H9 (cell line): ENCODE measurements at regions not wholly inside any gene's neighbourhood (a gene's known extent, or its start where the extent isn't known, plus 50 kb on each side); places are given as distances from the start of the nearest gene placed in this dataset.

ENCODE experiments used
- DNase-seq: peaks from one replicate; pipeline ENCODE4 v3.0.0-alpha.2; 2017
- H2AFZ ChIP-seq: one replicate; pipeline ENCODE4 v1.6.1; 2013; ENCODE audit warnings: mild to moderate bottlenecking, low read length, control low read depth, moderate library complexity
- H2AK5ac ChIP-seq: 2 replicates; pipeline ENCODE4 v1.6.1; 2013; ENCODE audit warnings: low read length, control low read depth, mixed read lengths; ENCODE audit not compliant: insufficient read length
- H2BK120ac ChIP-seq: one replicate; pipeline ENCODE4 v1.6.1; 2013; ENCODE audit warnings: low read depth, mild to moderate bottlenecking, low read length, control low read depth, inconsistent platforms; ENCODE audit not compliant: poor library complexity, severe bottlenecking
- H2BK12ac ChIP-seq: 2 replicates; pipeline ENCODE4 v1.6.1; 2013; ENCODE audit warnings: low read length, control low read depth, mixed read lengths, low read depth; ENCODE audit not compliant: insufficient read length
- H2BK15ac ChIP-seq: 2 replicates; pipeline ENCODE4 v1.6.1; 2013; ENCODE audit warnings: low read depth, low read length, control low read depth
- H2BK20ac ChIP-seq: one replicate; pipeline ENCODE4 v1.6.1; 2013; ENCODE audit warnings: low read depth, mild to moderate bottlenecking, low read length, control low read depth, inconsistent platforms; ENCODE audit not compliant: poor library complexity, severe bottlenecking
- H2BK5ac ChIP-seq: 2 replicates; pipeline ENCODE4 v1.6.1; 2013; ENCODE audit warnings: low read length, control low read depth, mixed read lengths; ENCODE audit not compliant: insufficient read length
- H3K14ac ChIP-seq: 2 replicates; pipeline ENCODE4 v1.6.1; 2013; ENCODE audit warnings: low read length, control low read depth; ENCODE audit not compliant: insufficient read depth
- H3K18ac ChIP-seq: 2 replicates; pipeline ENCODE4 v1.6.1; 2013; ENCODE audit warnings: low read depth, mild to moderate bottlenecking, mixed read lengths, low read length, control low read depth; ENCODE audit not compliant: insufficient read length
- H3K23ac ChIP-seq: 2 replicates; pipeline ENCODE4 v1.6.1; 2013; ENCODE audit warnings: low read length, control low read depth, mixed read lengths, low read depth; ENCODE audit not compliant: insufficient read length
- H3K23me2 ChIP-seq: 2 replicates; pipeline ENCODE4 v1.6.1; 2013; ENCODE audit warnings: low read depth, mild to moderate bottlenecking, mixed read lengths, low read length, control low read depth; ENCODE audit not compliant: insufficient read length, poor library complexity, severe bottlenecking
- H3K27ac ChIP-seq: 2 replicates; pipeline ENCODE4 v1.5.1; 2013; ENCODE audit warnings: low read length, control low read depth, mixed read lengths, low read depth; ENCODE audit not compliant: insufficient read length
- H3K27me3 ChIP-seq: 2 replicates; pipeline ENCODE4 v1.6.1; 2013; ENCODE audit warnings: low read length, control low read depth, inconsistent platforms; ENCODE audit not compliant: insufficient read depth
- H3K4ac ChIP-seq: 2 replicates; pipeline ENCODE4 v1.6.1; 2013; ENCODE audit warnings: low read depth, mild to moderate bottlenecking, control low read depth, inconsistent platforms, low read length, moderate library complexity
- H3K4me1 ChIP-seq: 2 replicates; pipeline ENCODE4 v1.6.1; 2013; ENCODE audit warnings: low read length, control low read depth, inconsistent platforms; ENCODE audit not compliant: insufficient read depth
- H3K4me2 ChIP-seq: 2 replicates; pipeline ENCODE4 v1.6.1; 2013; ENCODE audit warnings: low read length, control low read depth, mixed read lengths; ENCODE audit not compliant: insufficient read length, insufficient read depth
- H3K56ac ChIP-seq: 2 replicates; pipeline ENCODE4 v1.6.1; 2013; ENCODE audit warnings: low read depth, mild to moderate bottlenecking, mixed read lengths, low read length, control low read depth; ENCODE audit not compliant: insufficient read length
- H3K79me1 ChIP-seq: 2 replicates; pipeline ENCODE4 v1.6.1; 2013; ENCODE audit warnings: low read depth, mild to moderate bottlenecking, moderate library complexity, low read length, control low read depth, inconsistent platforms; ENCODE audit not compliant: insufficient read depth, poor library complexity, severe bottlenecking
- H3K79me2 ChIP-seq: 2 replicates; pipeline ENCODE4 v1.6.1; 2013; ENCODE audit warnings: low read length, control low read depth, inconsistent platforms; ENCODE audit not compliant: insufficient read depth
- H3K9ac ChIP-seq: 2 replicates; pipeline ENCODE4 v1.6.1; 2013; ENCODE audit warnings: low read length, control low read depth, mixed read lengths; ENCODE audit not compliant: insufficient read length; ENCODE audit errors: extremely low read depth
- H3K9me3 ChIP-seq: one replicate; pipeline ENCODE4 v1.6.1; 2013; ENCODE audit warnings: low read depth, low read length, inconsistent platforms; ENCODE audit not compliant: control insufficient read depth
- H3T11ph ChIP-seq: one replicate; pipeline ENCODE4 v1.6.1; 2013; ENCODE audit warnings: mild to moderate bottlenecking, low read length, control low read depth, inconsistent platforms
- H4K20me1 ChIP-seq: one replicate; pipeline ENCODE4 v1.6.1; 2013; ENCODE audit not compliant: control insufficient read depth, insufficient read length, insufficient read depth
- H4K5ac ChIP-seq: 2 replicates; pipeline ENCODE4 v1.6.1; 2013; ENCODE audit warnings: low read depth, mild to moderate bottlenecking, mixed read lengths, low read length, control low read depth; ENCODE audit not compliant: insufficient read length
- H4K8ac ChIP-seq: replicated peaks from 2 replicates; pipeline ENCODE4 v1.6.1; 2013; ENCODE audit warnings: low read length, control low read depth, mixed read lengths, low read depth; ENCODE audit not compliant: insufficient read length
- H4K91ac ChIP-seq: 2 replicates; pipeline ENCODE4 v1.6.1; 2013; ENCODE audit warnings: low read depth, mild to moderate bottlenecking, moderate library complexity, mixed read lengths, low read length, control low read depth; ENCODE audit not compliant: insufficient read length
- H3K27ac Mint-ChIP-seq, 3 experiments: 2 replicates in 2 of 3; 3 replicates in 1 of 3; pipeline ENCODE4 v1.8.0; 2020 to 2021; ENCODE audit warnings: mixed read lengths in 3 of 3, mild to moderate bottlenecking in 1 of 3, moderate library complexity in 1 of 3
- H3K27me3 Mint-ChIP-seq: 2 replicates; pipeline ENCODE4 v1.8.0; 2021; ENCODE audit warnings: low read depth, mild to moderate bottlenecking, moderate library complexity, mixed read lengths
- H3K36me3 Mint-ChIP-seq, 3 experiments: 2 replicates in 2 of 3; 3 replicates in 1 of 3; pipeline ENCODE4 v1.8.0; 2020 to 2021; ENCODE audit warnings: low read depth in 3 of 3, mixed read lengths in 3 of 3; ENCODE audit not compliant: insufficient read depth in 1 of 3
- H3K4me1 Mint-ChIP-seq, 2 experiments: 2 replicates each; pipeline ENCODE4 v1.8.0; 2020; ENCODE audit warnings: mixed read lengths in 2 of 2
- H3K4me3 Mint-ChIP-seq, 2 experiments: 2 replicates in 1 of 2; 3 replicates in 1 of 2; pipeline ENCODE4 v1.8.0; 2020 to 2021; ENCODE audit warnings: mild to moderate bottlenecking in 2 of 2, mixed read lengths in 2 of 2, moderate library complexity in 1 of 2
- H3K9me3 Mint-ChIP-seq, 2 experiments: 2 replicates in 1 of 2; 3 replicates in 1 of 2; pipeline ENCODE4 v1.8.0; 2020; ENCODE audit warnings: mild to moderate bottlenecking in 2 of 2, mixed read lengths in 2 of 2, moderate library complexity in 1 of 2
- CTCF ChIP-seq: fragments of 200-600 bp; sonication (generic); conservative IDR thresholded peaks from 3 replicates; pipeline ENCODE4 v1.8.0; 2021; ENCODE audit warnings: antibody characterized with exemption, mild to moderate bottlenecking
- WGBS: extraction: QIAGEN DNeasy Blood & Tissue Kit; methylation state at CpG from one replicate; pipeline ENCODE4 v1.1.7; 2013; ENCODE audit warnings: missing lambda C conversion rate, low lambda C conversion rate, mixed read lengths; ENCODE audit not compliant: insufficient read length; ENCODE audit errors: extremely low coverage; 5-methylcytosine and 5-hydroxymethylcytosine counted together

DNA sequence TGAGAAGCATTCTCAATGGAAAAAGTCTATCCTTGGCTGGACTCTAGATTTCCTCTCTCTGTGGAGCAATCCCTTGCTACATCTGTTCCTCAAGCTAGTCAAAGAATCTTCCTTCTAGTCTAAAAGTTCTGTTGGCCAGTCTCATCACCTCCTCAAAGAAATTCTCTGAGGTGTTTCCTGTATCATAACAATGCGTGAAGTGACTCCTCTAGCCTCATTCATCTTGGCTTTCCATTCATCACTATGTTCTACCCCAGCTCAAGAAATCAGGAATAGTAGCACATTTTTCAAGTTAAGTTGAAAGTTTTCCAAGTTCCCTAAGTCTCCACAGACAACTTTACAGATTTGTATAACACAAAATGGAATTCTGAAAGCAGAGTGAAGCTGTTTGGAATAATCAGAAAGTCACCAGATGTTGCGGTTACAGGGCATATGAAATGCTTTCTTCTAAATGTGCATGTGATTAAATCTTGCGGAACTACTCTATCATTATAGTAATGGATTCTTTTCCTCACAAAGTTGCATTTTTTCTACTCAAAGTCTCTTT, 176.6 kb upstream of the FREM1 start:
- no peak overlapping the region for H4K91ac ChIP-seq
- H2BK20ac ChIP-seq, result no peak overlapping the region
- H2BK15ac ChIP-seq, result no peak overlapping the region
- H2BK120ac ChIP-seq, result no peak overlapping the region
- no peak overlapping the region for H2BK5ac ChIP-seq
- no peak overlapping the region for H3K4ac ChIP-seq
- Mint-ChIP-seq H3K36me3 (no peaks in the 10 kb centered on the region), H3K4me1 (no peaks in the 10 kb centered on the region; a peak in 2 of 4 replicates), H3K27ac (no peak overlapping the region), H3K4me3 (no peak overlapping the region), H3K9me3 (no peaks in the 10 kb centered on the region), H3K27me3 (no peaks in the 10 kb centered on the region; the same call in 1 of the 2 replicates)
- H3K4me1 ChIP-seq, result no peaks in the 10 kb centered on the region; the same call in 1 of the 2 replicates
- no peak overlapping the region for H3K56ac ChIP-seq
- H3K79me2 ChIP-seq, result no peaks in the 10 kb centered on the region
- H2AFZ ChIP-seq, result no peak overlapping the region
- no peak overlapping the region for H2BK12ac ChIP-seq
- no peak overlapping the region for H2AK5ac ChIP-seq
- H4K20me1 ChIP-seq, result no peaks in the 10 kb centered on the region
- no peak for DNase-seq
- H3K79me1 ChIP-seq, result no peaks in the 10 kb centered on the region
- no peak overlapping the region for H3K4me2 ChIP-seq
- H3K9me3 ChIP-seq, result no peaks in the 10 kb centered on the region
- no peak overlapping the region for H3K18ac ChIP-seq
- no peaks in the 10 kb centered on the region for H3K27me3 ChIP-seq
- H3T11ph ChIP-seq, result no peak overlapping the region
- no peak for TF ChIP-seq CTCF
- no peak overlapping the region for H3K9ac ChIP-seq
- H4K5ac ChIP-seq, result no peak overlapping the region
- WGBS, result no CpG with 5 or more reads among the region's 3 CpGs
- no peaks in the 10 kb centered on the region for H3K23me2 ChIP-seq
- no peak overlapping the region for H3K14ac ChIP-seq
- H3K27ac ChIP-seq, result no peak overlapping the region
- no peak overlapping the region for H4K8ac ChIP-seq
- no peak overlapping the region for H3K23ac ChIP-seq
